ENCODE measurements at regions not wholly inside any gene's neighbourhood (a gene's known extent, or its start where the extent isn't known, plus 50 kb on each side); places are given as distances from the start of the nearest gene placed in this dataset.

- H3K27ac ChIP-seq: no peak overlapping the region
- intact Hi-C loops (cut with DNase I; ENCODE audit: low total_unique reads): no loop called here
- no peak for DNase-seq (ENCODE audit: low spot score in 2 of 2)
- no peak overlapping the region for H3K4me3 ChIP-seq
- H3K27me3 ChIP-seq: no peaks in the 10 kb centered on the region
- no peak for TF ChIP-seq POLR2A (IDR thresholded peaks at IDR 0.05)
- TF ChIP-seq, protein P1, sequence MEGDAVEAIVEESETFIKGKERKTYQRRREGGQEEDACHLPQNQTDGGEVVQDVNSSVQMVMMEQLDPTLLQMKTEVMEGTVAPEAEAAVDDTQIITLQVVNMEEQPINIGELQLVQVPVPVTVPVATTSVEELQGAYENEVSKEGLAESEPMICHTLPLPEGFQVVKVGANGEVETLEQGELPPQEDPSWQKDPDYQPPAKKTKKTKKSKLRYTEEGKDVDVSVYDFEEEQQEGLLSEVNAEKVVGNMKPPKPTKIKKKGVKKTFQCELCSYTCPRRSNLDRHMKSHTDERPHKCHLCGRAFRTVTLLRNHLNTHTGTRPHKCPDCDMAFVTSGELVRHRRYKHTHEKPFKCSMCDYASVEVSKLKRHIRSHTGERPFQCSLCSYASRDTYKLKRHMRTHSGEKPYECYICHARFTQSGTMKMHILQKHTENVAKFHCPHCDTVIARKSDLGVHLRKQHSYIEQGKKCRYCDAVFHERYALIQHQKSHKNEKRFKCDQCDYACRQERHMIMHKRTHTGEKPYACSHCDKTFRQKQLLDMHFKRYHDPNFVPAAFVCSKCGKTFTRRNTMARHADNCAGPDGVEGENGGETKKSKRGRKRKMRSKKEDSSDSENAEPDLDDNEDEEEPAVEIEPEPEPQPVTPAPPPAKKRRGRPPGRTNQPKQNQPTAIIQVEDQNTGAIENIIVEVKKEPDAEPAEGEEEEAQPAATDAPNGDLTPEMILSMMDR (IDR thresholded peaks at IDR 0.05): no peak
- TF ChIP-seq POLR2AphosphoS5 (IDR thresholded peaks at IDR 0.05): no peak
- H3K4me1 ChIP-seq: no peaks in the 10 kb centered on the region
- no peaks in the 10 kb centered on the region for H3K36me3 ChIP-seq
- no peaks in the 10 kb centered on the region for H3K9me3 ChIP-seq
These were observed 381.0 kb downstream of the TOX3 start for GRCh38 chr16:52165961-52166360.

- no peaks in the 10 kb centered on the region for H3K4me1 ChIP-seq
- no peaks in the 10 kb centered on the region for H3K36me3 ChIP-seq
- no peaks in the 10 kb centered on the region for H3K27me3 ChIP-seq
- H3K27ac ChIP-seq: no peak overlapping the region
- no peak for DNase-seq (ENCODE audit: low spot score in 2 of 2)
- no peak overlapping the region for H3K4me3 ChIP-seq
- TF ChIP-seq POLR2AphosphoS5 (IDR thresholded peaks at IDR 0.05) (no peak), POLR2A (IDR thresholded peaks at IDR 0.05) (no peak)
- TF ChIP-seq, protein P1 (IDR thresholded peaks at IDR 0.05): no peak
- intact Hi-C loops (cut with DNase I; ENCODE audit: low total_unique reads): no loop called here
- no peaks in the 10 kb centered on the region for H3K9me3 ChIP-seq
These were observed 397.9 kb downstream of the TOX3 start for GRCh38 chr16:52149003-52149402.

DNA sequence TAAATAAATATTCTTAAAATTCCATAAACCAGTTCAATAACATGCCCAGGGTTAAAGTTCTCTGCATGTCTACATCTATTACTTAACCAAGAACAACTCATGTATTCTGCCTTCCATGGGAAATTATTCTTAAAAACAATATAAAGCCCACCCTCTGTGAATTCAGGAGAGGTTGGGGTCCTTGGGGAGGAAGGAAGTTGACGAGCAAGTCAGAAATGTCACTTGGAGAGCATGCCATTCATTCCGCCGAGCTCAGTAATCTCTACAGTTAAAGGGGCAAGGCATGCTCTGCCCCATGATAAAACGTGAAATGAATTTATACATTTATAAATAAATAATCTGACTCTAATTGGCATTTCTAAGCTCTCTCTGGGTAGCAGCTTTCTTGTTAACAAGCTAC, 405.1 kb downstream of the TOX3 start:
- TF ChIP-seq, protein P1 (IDR thresholded peaks at IDR 0.05): no peak
- TF ChIP-seq POLR2AphosphoS5 (IDR thresholded peaks at IDR 0.05): no peak
- no peak for DNase-seq (ENCODE audit: low spot score in 2 of 2)
- H3K36me3 ChIP-seq: no peaks in the 10 kb centered on the region
- no peaks in the 10 kb centered on the region for H3K4me1 ChIP-seq
- no peak overlapping the region for H3K4me3 ChIP-seq
- H3K9me3 ChIP-seq: no peaks in the 10 kb centered on the region
- no peak overlapping the region for H3K27ac ChIP-seq
- intact Hi-C loops (cut with DNase I; ENCODE audit: low total_unique reads): no loop called here
- H3K27me3 ChIP-seq: no peaks in the 10 kb centered on the region

GRCh38 chr16:52128361-52128760, 418.6 kb downstream of the TOX3 start:
- TF ChIP-seq POLR2A (IDR thresholded peaks at IDR 0.05): no peak
- TF ChIP-seq, protein P1 (IDR thresholded peaks at IDR 0.05): no peak
- DNase-seq (ENCODE audit: low spot score in 2 of 2): no peak
- intact Hi-C loops (cut with DNase I; ENCODE audit: low total_unique reads): no loop called here

GRCh38 chr16:52123842-52124241, 423.1 kb downstream of the TOX3 start:
- H3K27ac ChIP-seq: no peak overlapping the region
- no peaks in the 10 kb centered on the region for H3K36me3 ChIP-seq
- DNase-seq (ENCODE audit: low spot score in 2 of 2): no peak
- intact Hi-C loops (cut with DNase I; ENCODE audit: low total_unique reads): no loop called here
- no peaks in the 10 kb centered on the region for H3K4me1 ChIP-seq
- no peaks in the 10 kb centered on the region for H3K27me3 ChIP-seq
- H3K4me3 ChIP-seq: no peak overlapping the region
- H3K9me3 ChIP-seq: no peaks in the 10 kb centered on the region
- TF ChIP-seq POLR2AphosphoS5 (IDR thresholded peaks at IDR 0.05) (no peak), POLR2A (IDR thresholded peaks at IDR 0.05) (no peak)
- TF ChIP-seq, protein P1 (IDR thresholded peaks at IDR 0.05): no peak

More at GRCh38 chr16:52128361-52128760, 418.6 kb downstream of the TOX3 start:
- no peaks in the 10 kb centered on the region for H3K27me3 ChIP-seq
- H3K27ac ChIP-seq: no peak overlapping the region
- no peaks in the 10 kb centered on the region for H3K9me3 ChIP-seq
- H3K4me1 ChIP-seq: no peaks in the 10 kb centered on the region
- no peak overlapping the region for H3K4me3 ChIP-seq
- no peaks in the 10 kb centered on the region for H3K36me3 ChIP-seq

Data from breast epithelium (tissue), 4 donors.